Endodermal cell (in vitro differentiated cells): ENCODE measurements at regions not wholly inside any gene's neighbourhood (a gene's known extent, or its start where the extent isn't known, plus 50 kb on each side); places are given as distances from the start of the nearest gene placed in this dataset.

Experiments
- DNase-seq: peaks from one replicate; pipeline ENCODE4 v3.0.0-alpha.2; 2017
- H3K27ac ChIP-seq: 2 replicates; pipeline ENCODE4 v1.5.1; 2013; ENCODE audit warnings: mild to moderate bottlenecking, low read depth, low read length, moderate library complexity
- H3K27me3 ChIP-seq: 2 replicates; pipeline ENCODE4 v1.6.1; 2013; ENCODE audit warnings: mild to moderate bottlenecking, low read length, moderate library complexity; ENCODE audit not compliant: insufficient read depth, control insufficient read depth, poor library complexity, severe bottlenecking
- H3K36me3 ChIP-seq: 2 replicates; pipeline ENCODE4 v1.7.0; 2013; ENCODE audit warnings: mild to moderate bottlenecking, low read length, moderate library complexity; ENCODE audit not compliant: control insufficient read depth, insufficient read depth
- H3K4me1 ChIP-seq: one replicate; pipeline ENCODE4 v1.7.0; 2013; ENCODE audit warnings: low read length; ENCODE audit not compliant: control insufficient read depth, insufficient read depth
- H3K4me3 ChIP-seq: 2 replicates; pipeline ENCODE4 v1.5.1; 2013; ENCODE audit warnings: mild to moderate bottlenecking, low read length, moderate library complexity
- H3K9ac ChIP-seq: 2 replicates; pipeline ENCODE4 v1.6.1; 2013; ENCODE audit warnings: mild to moderate bottlenecking, low read length, moderate library complexity; ENCODE audit not compliant: poor library complexity, severe bottlenecking; ENCODE audit errors: extremely low read depth
- H3K9me3 ChIP-seq: 2 replicates; pipeline ENCODE4 v1.6.1; 2013; ENCODE audit warnings: mild to moderate bottlenecking, low read length, moderate library complexity; ENCODE audit not compliant: control insufficient read depth
- H3K27ac Mint-ChIP-seq: 2 replicates; pipeline ENCODE4 v1.8.0; 2020; ENCODE audit warnings: mixed read lengths
- H3K27me3 Mint-ChIP-seq: 2 replicates; pipeline ENCODE4 v1.8.0; 2021; ENCODE audit warnings: mild to moderate bottlenecking, mixed read lengths; ENCODE audit not compliant: insufficient read depth
- H3K36me3 Mint-ChIP-seq: 2 replicates; pipeline ENCODE4 v1.8.0; 2020; ENCODE audit warnings: low read depth, mixed read lengths
- H3K4me1 Mint-ChIP-seq: 2 replicates; pipeline ENCODE4 v1.8.0; 2020; ENCODE audit warnings: mixed read lengths
- H3K4me3 Mint-ChIP-seq: 2 replicates; pipeline ENCODE4 v1.8.0; 2020; ENCODE audit warnings: mild to moderate bottlenecking, moderate library complexity, mixed read lengths
- H3K9me3 Mint-ChIP-seq: 2 replicates; pipeline ENCODE4 v1.8.0; 2020; ENCODE audit warnings: mild to moderate bottlenecking, mixed read lengths
- CTCF ChIP-seq: fragments of 200-600 bp; sonication (generic); conservative IDR thresholded peaks from 2 replicates; pipeline ENCODE4 v1.5.0; 2021; ENCODE audit warnings: antibody characterized with exemption, mild to moderate bottlenecking
- WGBS, 2 experiments: methylation state at CpG; one replicate each; pipeline versions ENCODE4 v1.1.5 to v1.1.7; 2013; ENCODE audit warnings: missing lambda C conversion rate in 2 of 2, mixed read lengths in 1 of 2; ENCODE audit not compliant: insufficient coverage in 1 of 2, insufficient read length in 1 of 2; 5-methylcytosine and 5-hydroxymethylcytosine counted together

GRCh38 chr2:45278365-45279078 lies 269.3 kb upstream of the SIX2 start:
- Histone ChIP-seq H3K27ac (no peak overlapping the region), H3K36me3 (no peaks in the 10 kb centered on the region), H3K9me3 (no peaks in the 10 kb centered on the region), H3K4me3 (no peak overlapping the region), H3K27me3 (peaks cover 20% of the 10 kb centered on the region), H3K4me1 (peaks cover 4% of the 10 kb centered on the region), H3K9ac (no peak overlapping the region)
- Mint-ChIP-seq H3K36me3 (no peaks in the 10 kb centered on the region), H3K9me3 (no peaks in the 10 kb centered on the region), H3K27me3 (peaks cover 23% of the 10 kb centered on the region), H3K27ac (no peak overlapping the region), H3K4me3 (no peak overlapping the region), H3K4me1 (peaks cover 24% of the 10 kb centered on the region)
- 80 to 88% methylated on average over 5 to 9 of the region's 9 CpGs for WGBS, 2 experiments
- no peak for TF ChIP-seq CTCF
- DNase-seq: no peak

- H3K36me3 Mint-ChIP-seq: no peaks in the 10 kb centered on the region
- no peaks in the 10 kb centered on the region for H3K9me3 ChIP-seq
- no peak overlapping the region for H3K27ac ChIP-seq
- H3K27ac Mint-ChIP-seq: no peak overlapping the region
- H3K36me3 ChIP-seq: no peaks in the 10 kb centered on the region
- H3K9me3 Mint-ChIP-seq: no peaks in the 10 kb centered on the region
- H3K4me3 ChIP-seq: no peak overlapping the region
- no peak overlapping the region for H3K9ac ChIP-seq
- H3K27me3 ChIP-seq: peaks cover 20% of the 10 kb centered on the region
- H3K4me3 Mint-ChIP-seq: no peak overlapping the region
- TF ChIP-seq CTCF: no peak
- peaks cover 29% of the 10 kb centered on the region for H3K4me1 Mint-ChIP-seq
- peaks cover 24% of the 10 kb centered on the region for H3K27me3 Mint-ChIP-seq
- peaks cover 4% of the 10 kb centered on the region for H3K4me1 ChIP-seq
- DNase-seq: no peak
- 91% methylated on average over 4 of the region's 4 CpGs for WGBS, 2 experiments
These were observed 267.7 kb upstream of the SIX2 start for GRCh38 chr2:45276914-45277313.

DNA sequence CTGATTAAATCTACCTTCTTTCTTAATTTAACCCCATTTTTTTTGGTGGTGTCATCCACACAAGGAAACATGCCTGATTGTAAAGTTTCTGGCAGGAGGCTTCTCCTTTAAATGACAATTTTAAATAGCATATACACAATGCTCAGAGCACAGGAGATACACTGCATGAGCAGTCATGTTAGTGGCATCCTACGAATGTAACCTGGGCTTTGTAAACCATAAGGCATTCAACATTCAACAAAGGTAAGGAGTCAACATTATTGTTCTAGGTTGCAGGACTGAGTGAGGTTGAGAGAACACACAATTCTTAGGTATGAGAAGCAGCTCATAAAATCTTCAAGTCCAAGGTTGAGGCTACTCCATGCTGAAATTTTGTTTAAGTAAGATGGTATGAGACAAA lies 266.6 kb upstream of the SIX2 start:
- Mint-ChIP-seq H3K36me3 (no peaks in the 10 kb centered on the region), H3K4me1 (peaks cover 29% of the 10 kb centered on the region), H3K9me3 (no peaks in the 10 kb centered on the region), H3K27me3 (peaks cover 26% of the 10 kb centered on the region), H3K4me3 (no peak overlapping the region), H3K27ac (no peak overlapping the region)
- H3K27ac ChIP-seq: no peak overlapping the region
- H3K4me1 ChIP-seq: peaks cover 4% of the 10 kb centered on the region
- no peak for DNase-seq
- H3K9me3 ChIP-seq: no peaks in the 10 kb centered on the region
- H3K36me3 ChIP-seq: no peaks in the 10 kb centered on the region
- H3K9ac ChIP-seq: no peak overlapping the region
- no peak for TF ChIP-seq CTCF
- peaks cover 25% of the 10 kb centered on the region for H3K27me3 ChIP-seq
- H3K4me3 ChIP-seq: no peak overlapping the region
- WGBS, 2 experiments: 94% methylated on average over 1 of the region's 1 CpG; no CpG with 5 or more reads in 1 of the 2 experiments
